Heart left ventricle (tissue), 16 donors: ENCODE measurements at regions not wholly inside any gene's neighbourhood (a gene's known extent, or its start where the extent isn't known, plus 50 kb on each side); places are given as distances from the start of the nearest gene placed in this dataset.

Source experiments
- ATAC-seq, 4 donors: fragments of 200-7000 bp; cut with Tn5 transposase; one replicate each; pipeline ENCODE4 v1.9.1; 2020 to 2022; ENCODE audit warnings: moderate library complexity in 4 of 4, mild to moderate bottlenecking in 3 of 4, moderate number of reproducible peaks in 1 of 4
- DNase-seq, 5 donors: peaks; one replicate each; pipeline ENCODE4 v3.0.0-alpha.2; 2020
- H3K27ac ChIP-seq, 12 donors: fragments of 200-600 bp; sonication (generic) in 4 of 12; one replicate each; pipeline versions ENCODE4 v1.5.0 to v1.8.0; 2016 to 2022; ENCODE audit warnings: mild to moderate bottlenecking in 2 of 12
- H3K27me3 ChIP-seq, 9 donors: fragments of 200-600 bp; sonication (generic) in 2 of 9; one replicate each; pipeline versions ENCODE4 v1.5.1 to v1.8.0; 2016 to 2022; ENCODE audit warnings: mild to moderate bottlenecking in 3 of 9
- H3K36me3 ChIP-seq, 9 donors: fragments of 200-600 bp; sonication (generic) in 2 of 9; one replicate each; pipeline versions ENCODE4 v1.5.0 to v1.8.0; 2018 to 2022; ENCODE audit warnings: mild to moderate bottlenecking in 2 of 9
- H3K4me1 ChIP-seq, 12 donors: fragments of 200-600 bp; sonication (generic) in 4 of 12; one replicate each; pipeline versions ENCODE4 v1.5.0 to v1.8.0; 2016 to 2022; ENCODE audit warnings: mild to moderate bottlenecking in 3 of 12
- H3K4me3 ChIP-seq, 12 donors: fragments of 200-600 bp; sonication (generic) in 4 of 12; one replicate each; pipeline versions ENCODE4 v1.5.0 to v1.8.0; 2017 to 2022; ENCODE audit warnings: mild to moderate bottlenecking in 9 of 12, moderate library complexity in 4 of 12
- H3K9me3 ChIP-seq, 12 donors: fragments of 200-600 bp; sonication (generic) in 4 of 12; one replicate each; pipeline versions ENCODE4 v1.5.0 to v1.8.0; 2016 to 2022; ENCODE audit warnings: mild to moderate bottlenecking in 1 of 12
- CTCF ChIP-seq, 12 donors: fragments of 200-600 bp; sonication (generic) in 4 of 12; IDR thresholded peaks; one replicate each; pipeline versions ENCODE4 v1.5.0 to v1.8.0; 2018 to 2022; ENCODE audit warnings: antibody characterized with exemption in 12 of 12, mild to moderate bottlenecking in 5 of 12
- POLR2A ChIP-seq, 2 donors: fragments of 450-650 bp; IDR thresholded peaks; one replicate each; pipeline ENCODE4 v1.6.1; 2017; ENCODE audit warnings: antibody characterized with exemption in 2 of 2, mild to moderate bottlenecking in 2 of 2, moderate library complexity in 2 of 2
- WGBS, 4 donors: extraction: QIAGEN DNeasy Blood & Tissue Kit in 2 of 4; methylation state at CpG; one replicate each; pipeline versions ENCODE4 v1.1.5 to v1.1.7; 2013 to 2018; 5-methylcytosine and 5-hydroxymethylcytosine counted together
- intact Hi-C, 10 donors: fragments of 100-400 bp; cut with DNase I; formaldehyde crosslinking; loops; one replicate each; pipeline versions ENCODE4 v1.11.1 to v1.14.2; 2022
- donor health status: ischemic (EF 13 %, LVEDD 7.1; RV severe dilation, severe dysfunction).
- donor health status: healthy with polysubstance abuse.
- donor health status: DM: no; HTN: yes; CAD: no.
- donor health status: DM: no; HTN: no; CAD: no.
- donor health status: ischemic (EF 25% LVEDD 6.9; RV normal size, moderate dysfunction).
- donor health status: ischemic (EF 25% LVEDD 5.7; RV mildly dilated, moderate dysfunction).
- donor health status: healthy.
- donor health status: DM: yes; HTN: yes; CAD: no.
- donor health status: ischemic (EF 35%, LVEDD 5.7; RV mildly dilated, moderate dysfunction).
- donor health status: nonischemic (EF 11% LVEDD 7.7; RV severe dilation, severe dysfunction).
- donor health status: DM: yes; HTN: yes; CAD: no.
- donor health status: PGD.
- donor health status: ischemic (EF 29% LVEDD 5.4; RV normal size, mild dysfunction).
- donor health status: nonischemic (EF 23%, LVEDD 6.1; RV moderate dilation, normal function).

GRCh38 chr7:131109759-131110296 lies 217.8 kb upstream of the MKLN1 start:
- Histone ChIP-seq H3K36me3 (no peaks in the 10 kb centered on the region), H3K4me3 (peak overlapping the region; percentile 49 to 98 (median 86)), H3K27me3 (no peaks in the 10 kb centered on the region), H3K9me3 (no peaks in the 10 kb centered on the region), H3K27ac (peak overlapping the region; percentile 94 to 100 (median 99)), H3K4me1 (peaks cover 0 to 48% (median 28%) of the 10 kb centered on the region in 12 donors)
- peak; percentile 86 to 92 (median 91) for DNase-seq
- peak; percentile 3 to 59 (median 56) for ATAC-seq
- intact Hi-C loops = loop anchor here in 9 of 10 donors (2.0 to 10.0 kb wide), 19 partner anchors 37 to 317 kb away; partner anchors contain the start of gene MKLN1 (in 2 of the 9)
- 0 to 1% (median 0%) methylated on average over 16 to 37 of the region's 37 CpGs for WGBS, 4 donors
- TF ChIP-seq POLR2A (IDR thresholded peaks at IDR 0.05) (peak in 1 of 2 donors; percentile 73), CTCF (IDR thresholded peaks at IDR 0.05) (no peak)

GRCh38 chr7:131110297-131111080 lies 217.2 kb upstream of the MKLN1 start:
- no peak for TF ChIP-seq POLR2A (IDR thresholded peaks at IDR 0.05)
- no peak for TF ChIP-seq CTCF (IDR thresholded peaks at IDR 0.05)
- Histone ChIP-seq H3K9me3 (no peaks in the 10 kb centered on the region), H3K4me3 (peak overlapping the region; percentile 49 to 98 (median 86)), H3K27me3 (no peaks in the 10 kb centered on the region), H3K36me3 (no peaks in the 10 kb centered on the region), H3K27ac (peak overlapping the region; percentile 94 to 100 (median 99)), H3K4me1 (peaks cover 0 to 42% (median 21%) of the 10 kb centered on the region in 12 donors)
- intact Hi-C loops = loop anchor here in 5 of 10 donors (2.0 to 10.0 kb wide), 10 partner anchors 38 to 312 kb away; no protein-coding TSS in a partner anchor
- WGBS, 4 donors = 8 to 15% (median 9%) methylated on average over 9 to 12 of the region's 12 CpGs
- DNase-seq (peak in 2 of 5 donors; percentile 35 to 39), ATAC-seq (peak in 1 of 4 donors; percentile 3)

- intact Hi-C loops = loop anchor here in 5 of 10 donors (2.0 to 10.0 kb wide), 10 partner anchors 38 to 311 kb away; no protein-coding TSS in a partner anchor
- TF ChIP-seq CTCF (IDR thresholded peaks at IDR 0.05) = no peak
- peak in 1 of 2 donors; percentile 42 for TF ChIP-seq POLR2A (IDR thresholded peaks at IDR 0.05)
- H3K36me3 ChIP-seq = no peaks in the 10 kb centered on the region
- H3K4me1 ChIP-seq = peaks cover 0 to 41% (median 21%) of the 10 kb centered on the region in 12 donors
- WGBS, 4 donors = 0 to 6% (median 2%) methylated on average over 6 of the region's 6 CpGs
- ATAC-seq (peak; percentile 31 to 60 (median 41)), DNase-seq (peak in 2 of 5 donors; percentile 29 to 37)
- H3K27ac ChIP-seq = peak overlapping the region; percentile 94 to 100 (median 99)
- no peaks in the 10 kb centered on the region for H3K9me3 ChIP-seq
- no peaks in the 10 kb centered on the region for H3K27me3 ChIP-seq
- peak overlapping the region; percentile 49 to 98 (median 86) for H3K4me3 ChIP-seq
Measured at GRCh38 chr7:131111081-131111576, 216.5 kb upstream of the MKLN1 start.

GRCh38 chr7:131111792-131112191 lies 215.9 kb upstream of the MKLN1 start:
- Histone ChIP-seq H3K36me3 (no peaks in the 10 kb centered on the region), H3K4me3 (peak overlapping the region in 5 of 12 donors; percentile 62 to 98 (median 78)), H3K27me3 (no peaks in the 10 kb centered on the region), H3K27ac (peak overlapping the region in 11 of 12 donors; percentile 54 to 100 (median 99)), H3K4me1 (peaks cover 0 to 41% (median 21%) of the 10 kb centered on the region in 12 donors), H3K9me3 (no peaks in the 10 kb centered on the region)
- intact Hi-C loops = loop anchor here in 5 of 10 donors (2.0 to 10.0 kb wide), 10 partner anchors 39 to 311 kb away; no protein-coding TSS in a partner anchor
- DNase-seq (no peak), ATAC-seq (no peak)
- WGBS, 4 donors = 63 to 83% (median 74%) methylated on average over 3 of the region's 3 CpGs
- no peak for TF ChIP-seq POLR2A (IDR thresholded peaks at IDR 0.05)
- no peak for TF ChIP-seq CTCF (IDR thresholded peaks at IDR 0.05)
